OCI-LY1 (cell line): ENCODE measurements at regions not wholly inside any gene's neighbourhood (a gene's known extent, or its start where the extent isn't known, plus 50 kb on each side); places are given as distances from the start of the nearest gene placed in this dataset.

ENCODE experiments used
- H2AFZ ChIP-seq: fragments of 200-600 bp; sonication (generic), shearing (Covaris generic); 2 replicates; pipeline ENCODE4 v1.6.0; 2014; ENCODE audit warnings: antibody characterized with exemption, mild to moderate bottlenecking, low read length
- H3F3A ChIP-seq: fragments of 200-600 bp; sonication (generic), shearing (Covaris generic); 2 replicates; pipeline ENCODE4 v1.6.0; 2014; ENCODE audit warnings: mild to moderate bottlenecking, antibody characterized with exemption, low read length, moderate library complexity; ENCODE audit not compliant: insufficient read depth
- H3K27ac ChIP-seq: fragments of 200-600 bp; sonication (generic); 2 replicates; pipeline ENCODE4 v1.5.1; 2014; ENCODE audit warnings: low read length, mixed run types, mild to moderate bottlenecking, low read depth; ENCODE audit not compliant: poor library complexity, severe bottlenecking
- H3K27me3 ChIP-seq: fragments of 200-600 bp; sonication (generic); 2 replicates; pipeline ENCODE4 v1.6.0; 2014; ENCODE audit warnings: antibody characterized with exemption, mild to moderate bottlenecking, low read length, moderate library complexity; ENCODE audit not compliant: insufficient read depth
- H3K36me3 ChIP-seq: fragments of 200-600 bp; sonication (generic); 2 replicates; pipeline ENCODE4 v1.6.1; 2014; ENCODE audit warnings: mild to moderate bottlenecking, antibody characterized with exemption, low read length, moderate library complexity, mixed read lengths; ENCODE audit not compliant: insufficient read depth
- H3K4me1 ChIP-seq: fragments of 200-600 bp; sonication (generic); 2 replicates; pipeline ENCODE4 v1.5.1; 2014; ENCODE audit warnings: mild to moderate bottlenecking, low read length, moderate library complexity; ENCODE audit not compliant: insufficient read depth, severe bottlenecking
- H3K4me2 ChIP-seq: fragments of 200-600 bp; sonication (generic), shearing (Covaris generic); 2 replicates; pipeline ENCODE4 v1.6.1; 2014; ENCODE audit warnings: low read length
- H3K4me3 ChIP-seq: fragments of 200-600 bp; sonication (generic); 2 replicates; pipeline ENCODE4 v1.5.1; 2014; ENCODE audit warnings: low read length, low read depth, mild to moderate bottlenecking, mixed read lengths; ENCODE audit not compliant: poor library complexity, severe bottlenecking
- H3K79me2 ChIP-seq: fragments of 200-600 bp; shearing (Covaris generic); 2 replicates; pipeline ENCODE4 v1.6.1; 2016; ENCODE audit warnings: mixed run types, low read length, mixed read lengths; ENCODE audit not compliant: insufficient read depth
- H3K9ac ChIP-seq: fragments of 200-600 bp; sonication (generic), shearing (Covaris generic); 2 replicates; pipeline ENCODE4 v1.6.1; 2014; ENCODE audit warnings: mild to moderate bottlenecking, low read length, mixed read lengths
- H3K9me2 ChIP-seq: fragments of 200-600 bp; sonication (generic), shearing (Covaris generic); 2 replicates; pipeline ENCODE4 v1.6.1; 2014; ENCODE audit warnings: low read depth, mild to moderate bottlenecking, low read length, mixed read lengths
- H3K9me3 ChIP-seq: fragments of 200-600 bp; shearing (Covaris generic); 2 replicates; pipeline ENCODE4 v1.6.1; 2014; ENCODE audit warnings: low read length, mixed read lengths
- H4K20me1 ChIP-seq: fragments of 200-600 bp; sonication (generic), shearing (Covaris generic); 2 replicates; pipeline ENCODE4 v1.6.0; 2016; ENCODE audit warnings: mild to moderate bottlenecking, low read length; ENCODE audit not compliant: insufficient read depth
- CTCF ChIP-seq: fragments of 200-600 bp; sonication (generic), shearing (Covaris generic); IDR thresholded peaks from 2 replicates; pipeline ENCODE4 v1.5.1; 2017; ENCODE audit warnings: mild to moderate bottlenecking, antibody characterized with exemption, low read length, moderate library complexity, mixed read lengths
- EZH2 ChIP-seq: fragments of 200-600 bp; sonication (generic), shearing (Covaris generic); IDR thresholded peaks from 2 replicates; pipeline ENCODE4 v1.8.0; 2017; ENCODE audit warnings: borderline replicate concordance, mixed run types, mild to moderate bottlenecking, antibody characterized with exemption, low read length, moderate library complexity, mixed read lengths

- TF ChIP-seq EZH2 (no peak), CTCF (no peak)
- Histone ChIP-seq H3K4me3 (no peak overlapping the region), H3K4me1 (no peaks in the 10 kb centered on the region), H3K9me2 (no peaks in the 10 kb centered on the region), H3K36me3 (no peaks in the 10 kb centered on the region), H3K9me3 (no peaks in the 10 kb centered on the region), H2AFZ (no peak overlapping the region), H3K4me2 (no peak overlapping the region), H3K27ac (no peak overlapping the region), H4K20me1 (no peaks in the 10 kb centered on the region), H3K27me3 (no peaks in the 10 kb centered on the region), H3K9ac (no peak overlapping the region), H3F3A (no peaks in the 10 kb centered on the region), H3K79me2 (no peaks in the 10 kb centered on the region)
Observed at GRCh38 chr14:30158299-30158698, 230.7 kb upstream of the PRKD1 start.

- H3K4me1 ChIP-seq, result no peaks in the 10 kb centered on the region
Observed at GRCh38 chr14:30159374-30159773, 231.7 kb upstream of the PRKD1 start.

GRCh38 chr14:30160608-30161007, 233.0 kb upstream of the PRKD1 start:
- no peak overlapping the region for H3K27ac ChIP-seq
- no peaks in the 10 kb centered on the region for H3K9me2 ChIP-seq
- no peaks in the 10 kb centered on the region for H3K27me3 ChIP-seq
- H3K36me3 ChIP-seq, result no peaks in the 10 kb centered on the region
- no peaks in the 10 kb centered on the region for H4K20me1 ChIP-seq
- TF ChIP-seq CTCF (no peak), EZH2 (no peak)
- H3K4me2 ChIP-seq, result no peak overlapping the region
- no peak overlapping the region for H3K4me3 ChIP-seq
- H3K9ac ChIP-seq, result no peak overlapping the region
- H3K9me3 ChIP-seq, result no peaks in the 10 kb centered on the region
- H2AFZ ChIP-seq, result no peak overlapping the region
- no peaks in the 10 kb centered on the region for H3K79me2 ChIP-seq
- no peaks in the 10 kb centered on the region for H3K4me1 ChIP-seq
- H3F3A ChIP-seq, result no peaks in the 10 kb centered on the region

More at GRCh38 chr14:30159374-30159773, 231.7 kb upstream of the PRKD1 start:
- Histone ChIP-seq H4K20me1 (no peaks in the 10 kb centered on the region), H3K36me3 (no peaks in the 10 kb centered on the region), H3K4me3 (no peak overlapping the region), H3K9me3 (no peaks in the 10 kb centered on the region), H3K4me2 (no peak overlapping the region), H3F3A (no peaks in the 10 kb centered on the region), H3K9ac (no peak overlapping the region), H3K27ac (no peak overlapping the region), H2AFZ (no peak overlapping the region), H3K27me3 (no peaks in the 10 kb centered on the region), H3K79me2 (no peaks in the 10 kb centered on the region), H3K9me2 (no peaks in the 10 kb centered on the region)
- no peak for TF ChIP-seq CTCF
- no peak for TF ChIP-seq EZH2
